Smooth muscle cell (in vitro differentiated cells): ENCODE measurements at regions not wholly inside any gene's neighbourhood (a gene's known extent, or its start where the extent isn't known, plus 50 kb on each side); places are given as distances from the start of the nearest gene placed in this dataset.

ENCODE experiments used
- DNase-seq: peaks from one replicate; lab custom pipeline; 2025; ENCODE audit not compliant: unreplicated experiment; lab: John Stamatoyannopoulos, UW
- H2AFZ ChIP-seq: fragments of 200-600 bp; sonication (generic); 2 replicates; pipeline ENCODE4 v1.6.0; 2016; ENCODE audit warnings: antibody characterized with exemption, low read depth, mild to moderate bottlenecking
- H3F3A ChIP-seq: fragments of 200-600 bp; sonication (generic); 2 replicates; pipeline ENCODE4 v1.6.0; 2017; ENCODE audit warnings: antibody characterized with exemption, low read depth
- H3K27ac ChIP-seq: fragments of 200-600 bp; sonication (generic); 2 replicates; pipeline ENCODE4 v1.5.1; 2016; ENCODE audit warnings: low read depth, mild to moderate bottlenecking
- H3K27me3 ChIP-seq: fragments of 200-600 bp; sonication (generic); 2 replicates; pipeline ENCODE4 v1.6.1; 2016; ENCODE audit warnings: low read depth, mild to moderate bottlenecking
- H3K36me3 ChIP-seq: fragments of 200-600 bp; sonication (generic); 2 replicates; pipeline ENCODE4 v1.5.1; 2016; ENCODE audit warnings: low read depth
- H3K4me1 ChIP-seq: fragments of 200-600 bp; sonication (generic); 2 replicates; pipeline ENCODE4 v1.5.1; 2016; ENCODE audit warnings: low read depth
- H3K4me2 ChIP-seq: fragments of 200-600 bp; sonication (generic); 2 replicates; pipeline ENCODE4 v1.6.0; 2016; ENCODE audit warnings: mild to moderate bottlenecking
- H3K4me3 ChIP-seq: fragments of 200-600 bp; sonication (generic); 2 replicates; pipeline ENCODE4 v1.5.1; 2016; ENCODE audit warnings: mild to moderate bottlenecking
- H3K79me2 ChIP-seq: fragments of 200-600 bp; sonication (generic); 2 replicates; pipeline ENCODE4 v1.6.0; 2016; ENCODE audit warnings: low read depth, mild to moderate bottlenecking
- H3K9ac ChIP-seq: fragments of 200-600 bp; sonication (generic); 2 replicates; pipeline ENCODE4 v1.6.0; 2016; ENCODE audit warnings: low read depth
- H3K9me3 ChIP-seq: fragments of 200-600 bp; sonication (generic); replicated peaks from 2 replicates; pipeline ENCODE4 v1.5.1; 2016; ENCODE audit warnings: low read depth
- H4K20me1 ChIP-seq: fragments of 200-600 bp; sonication (generic); 2 replicates; pipeline ENCODE4 v1.6.0; 2016; ENCODE audit warnings: low read depth
- CTCF ChIP-seq: fragments of 200-600 bp; sonication (generic); IDR thresholded peaks from 2 replicates; pipeline ENCODE4 v1.5.1; 2017; ENCODE audit warnings: borderline replicate concordance, mild to moderate bottlenecking, antibody characterized with exemption; ENCODE audit not compliant: insufficient read depth, poor library complexity, severe bottlenecking
- WGBS: methylation state at CpG from one replicate; pipeline ENCODE4 v1.1.7; 2016; ENCODE audit warnings: low lambda C conversion rate; 5-methylcytosine and 5-hydroxymethylcytosine counted together

GRCh38 chr2:118321432-118322105 lies 233.3 kb downstream of the INSIG2 start:
- no peaks in the 10 kb centered on the region for H3K27me3 ChIP-seq
- no peak for DNase-seq
- no peaks in the 10 kb centered on the region for H3F3A ChIP-seq
- no peak overlapping the region for H3K4me3 ChIP-seq
- TF ChIP-seq CTCF = no peak
- H2AFZ ChIP-seq = no peak overlapping the region
- no peak overlapping the region for H3K4me2 ChIP-seq
- peaks cover 20% of the 10 kb centered on the region for H3K4me1 ChIP-seq
- H3K9ac ChIP-seq = no peak overlapping the region
- no peaks in the 10 kb centered on the region for H3K79me2 ChIP-seq
- WGBS = 30% methylated on average over 5 of the region's 5 CpGs
- H4K20me1 ChIP-seq = no peaks in the 10 kb centered on the region
- no peaks in the 10 kb centered on the region for H3K36me3 ChIP-seq
- no peak overlapping the region for H3K27ac ChIP-seq
- H3K9me3 ChIP-seq = no peaks in the 10 kb centered on the region

- no peak for TF ChIP-seq CTCF
- Histone ChIP-seq H2AFZ (no peak overlapping the region), H3K36me3 (no peaks in the 10 kb centered on the region), H4K20me1 (no peaks in the 10 kb centered on the region), H3K4me2 (no peak overlapping the region), H3F3A (no peaks in the 10 kb centered on the region), H3K27ac (no peak overlapping the region), H3K9me3 (no peaks in the 10 kb centered on the region), H3K4me1 (peaks cover 20% of the 10 kb centered on the region), H3K4me3 (no peak overlapping the region), H3K79me2 (no peaks in the 10 kb centered on the region), H3K27me3 (no peaks in the 10 kb centered on the region), H3K9ac (no peak overlapping the region)
- DNase-seq = no peak
- WGBS = 33% methylated on average over 4 of the region's 4 CpGs
Measured at GRCh38 chr2:118320658-118321057, 232.4 kb downstream of the INSIG2 start.

GRCh38 chr2:118320196-118320595 lies 231.9 kb downstream of the INSIG2 start:
- Histone ChIP-seq H3K27ac (no peak overlapping the region), H3K4me1 (peaks cover 20% of the 10 kb centered on the region), H3K9ac (no peak overlapping the region), H3K79me2 (no peaks in the 10 kb centered on the region), H3F3A (no peaks in the 10 kb centered on the region), H3K36me3 (no peaks in the 10 kb centered on the region), H3K4me2 (no peak overlapping the region), H2AFZ (no peak overlapping the region), H3K9me3 (no peaks in the 10 kb centered on the region), H4K20me1 (no peaks in the 10 kb centered on the region), H3K27me3 (no peaks in the 10 kb centered on the region), H3K4me3 (no peak overlapping the region)
- DNase-seq = no peak
- 77% methylated on average over 6 of the region's 6 CpGs for WGBS
- TF ChIP-seq CTCF = no peak

DNA sequence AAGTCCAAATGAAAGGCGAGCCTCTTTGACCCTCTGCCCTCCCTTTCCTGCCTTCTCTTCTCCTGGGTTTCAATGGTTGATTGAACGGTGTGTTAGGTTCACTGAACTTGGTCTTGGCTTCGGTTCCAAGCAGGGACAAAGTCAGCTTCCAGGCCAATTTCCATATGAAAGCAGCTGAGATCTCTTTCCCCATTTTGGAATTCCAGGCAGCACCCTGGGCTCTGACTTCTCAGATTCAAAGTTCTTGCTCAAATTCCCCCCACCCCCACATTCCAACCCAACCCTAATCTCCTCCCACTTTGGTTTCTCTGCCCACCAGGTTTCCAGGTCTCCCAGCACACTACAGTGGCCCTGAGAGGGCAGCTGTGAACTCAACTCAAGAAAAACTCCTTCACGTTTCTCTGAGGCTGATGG lies 231.0 kb downstream of the INSIG2 start:
- no peak for DNase-seq
- WGBS = 27% methylated on average over 4 of the region's 4 CpGs
- no peak overlapping the region for H3K27ac ChIP-seq
- no peaks in the 10 kb centered on the region for H3K27me3 ChIP-seq
- H3K36me3 ChIP-seq = no peaks in the 10 kb centered on the region
- no peak overlapping the region for H2AFZ ChIP-seq
- H3K4me1 ChIP-seq = peaks cover 20% of the 10 kb centered on the region
- no peaks in the 10 kb centered on the region for H4K20me1 ChIP-seq
- H3K9ac ChIP-seq = no peak overlapping the region
- no peaks in the 10 kb centered on the region for H3K9me3 ChIP-seq
- H3K4me2 ChIP-seq = no peak overlapping the region
- H3F3A ChIP-seq = no peaks in the 10 kb centered on the region
- no peaks in the 10 kb centered on the region for H3K79me2 ChIP-seq
- H3K4me3 ChIP-seq = no peak overlapping the region
- TF ChIP-seq CTCF = no peak
